AG04449 (cell line): ENCODE measurements at regions not wholly inside any gene's neighbourhood (a gene's known extent, or its start where the extent isn't known, plus 50 kb on each side); places are given as distances from the start of the nearest gene placed in this dataset.

Experiments used
- CTCF ChIA-PET: fragments of 350-600 bp; formaldehyde crosslinking; extraction: SDS; loops from one replicate; lab custom pipeline; 2021; ENCODE audit warnings: antibody characterized with exemption; lab: Yijun Ruan, JAX
- POLR2A ChIA-PET: fragments of 400-600, 350-600 bp; formaldehyde crosslinking; extraction: SDS; loops from one replicate; lab custom pipeline; 2020; ENCODE audit warnings: antibody characterized with exemption, inconsistent platforms; lab: Yijun Ruan, JAX
- DNase-seq: peaks from one replicate; pipeline ENCODE4 v3.0.0-alpha.2; 2010; ENCODE audit warnings: low read depth, low spot score
- H3K4me3 ChIP-seq: 2 replicates; pipeline ENCODE4 v1.5.1; 2011; ENCODE audit warnings: low read depth, mild to moderate bottlenecking, control low read depth, low read length
- TF ChIP-seq, protein P1 (sequence below): IDR thresholded peaks from one replicate; pipeline ENCODE4 v1.5.1; 2011; ENCODE audit warnings: mild to moderate bottlenecking, moderate library complexity, low read length, control low read depth, inconsistent platforms; ENCODE audit not compliant: insufficient read depth; ENCODE audit errors: missing control alignments

GRCh38 chr4:82232891-82233290 is 140.9 kb downstream of the HNRNPD start:
- no peak for DNase-seq
- no peak overlapping the region for H3K4me3 ChIP-seq
- ChIA-PET CTCF (no interaction called here), POLR2A (no interaction called here)
- TF ChIP-seq, protein P1, sequence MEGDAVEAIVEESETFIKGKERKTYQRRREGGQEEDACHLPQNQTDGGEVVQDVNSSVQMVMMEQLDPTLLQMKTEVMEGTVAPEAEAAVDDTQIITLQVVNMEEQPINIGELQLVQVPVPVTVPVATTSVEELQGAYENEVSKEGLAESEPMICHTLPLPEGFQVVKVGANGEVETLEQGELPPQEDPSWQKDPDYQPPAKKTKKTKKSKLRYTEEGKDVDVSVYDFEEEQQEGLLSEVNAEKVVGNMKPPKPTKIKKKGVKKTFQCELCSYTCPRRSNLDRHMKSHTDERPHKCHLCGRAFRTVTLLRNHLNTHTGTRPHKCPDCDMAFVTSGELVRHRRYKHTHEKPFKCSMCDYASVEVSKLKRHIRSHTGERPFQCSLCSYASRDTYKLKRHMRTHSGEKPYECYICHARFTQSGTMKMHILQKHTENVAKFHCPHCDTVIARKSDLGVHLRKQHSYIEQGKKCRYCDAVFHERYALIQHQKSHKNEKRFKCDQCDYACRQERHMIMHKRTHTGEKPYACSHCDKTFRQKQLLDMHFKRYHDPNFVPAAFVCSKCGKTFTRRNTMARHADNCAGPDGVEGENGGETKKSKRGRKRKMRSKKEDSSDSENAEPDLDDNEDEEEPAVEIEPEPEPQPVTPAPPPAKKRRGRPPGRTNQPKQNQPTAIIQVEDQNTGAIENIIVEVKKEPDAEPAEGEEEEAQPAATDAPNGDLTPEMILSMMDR, result no peak

GRCh38 chr4:82231806-82232205 is 142.0 kb downstream of the HNRNPD start:
- no peak for DNase-seq
- TF ChIP-seq, protein P1, result no peak
- ChIA-PET POLR2A (no interaction called here), CTCF (no interaction called here)
- H3K4me3 ChIP-seq, result no peak overlapping the region

- TF ChIP-seq, protein P1, result no peak
- ChIA-PET POLR2A (no interaction called here), CTCF (no interaction called here)
- no peak for DNase-seq
- no peak overlapping the region for H3K4me3 ChIP-seq
Observed at GRCh38 chr4:82230306-82230705, 143.5 kb downstream of the HNRNPD start.

GRCh38 chr4:82225030-82225429 is 148.8 kb downstream of the HNRNPD start:
- ChIA-PET CTCF (no interaction called here), POLR2A (no interaction called here)

DNA sequence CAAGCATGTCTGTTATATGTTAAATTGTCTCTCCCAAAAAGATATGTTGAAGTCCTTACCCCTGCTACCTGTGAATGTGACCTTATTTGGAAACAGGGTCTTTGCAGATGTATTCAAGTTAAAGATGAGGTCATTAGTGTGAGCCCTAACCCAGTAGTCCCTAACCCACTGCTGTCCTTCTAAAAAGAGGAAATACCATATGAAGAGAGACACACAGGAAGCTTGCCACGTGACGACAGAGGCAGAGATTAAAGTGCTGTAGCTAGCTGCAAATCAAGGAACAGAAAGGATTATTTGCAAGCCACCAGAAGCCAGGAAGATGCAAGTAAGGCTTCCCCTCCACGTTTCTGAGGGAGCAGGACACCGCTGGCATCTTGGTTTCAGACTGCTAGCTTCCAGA is 150.1 kb downstream of the HNRNPD start:
- no peak for DNase-seq
- TF ChIP-seq, protein P1, result no peak
- POLR2A ChIA-PET, result no interaction called here

More at GRCh38 chr4:82225030-82225429, 148.8 kb downstream of the HNRNPD start:
- H3K4me3 ChIP-seq, result no peak overlapping the region
- DNase-seq, result no peak
- TF ChIP-seq, protein P1, result no peak

DNA sequence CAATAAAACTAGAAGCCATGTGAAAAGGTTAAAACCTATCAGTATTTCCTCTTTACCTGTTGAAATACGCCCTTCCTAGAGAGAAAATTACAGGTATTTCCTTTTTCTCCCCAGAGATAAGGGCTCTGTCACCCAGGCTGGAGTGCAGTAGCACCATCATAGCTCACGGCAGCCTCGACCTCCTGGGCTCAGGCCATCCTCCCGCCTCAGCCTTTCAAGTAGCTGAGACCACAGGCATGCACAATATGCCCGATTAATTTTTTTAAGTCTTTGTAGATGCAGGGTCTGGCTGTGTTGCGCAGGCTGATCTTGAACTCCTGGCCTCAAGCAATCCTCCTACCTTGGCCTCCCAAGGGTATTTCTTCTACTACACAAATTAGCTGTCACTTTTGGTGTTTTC is 154.4 kb downstream of the HNRNPD start:
- no peak overlapping the region for H3K4me3 ChIP-seq
- TF ChIP-seq, protein P1, result no peak
- DNase-seq, result no peak
- ChIA-PET CTCF (no interaction called here), POLR2A (no interaction called here)

More for the DNA sequence above, 150.1 kb downstream of the HNRNPD start:
- H3K4me3 ChIP-seq, result no peak overlapping the region
- CTCF ChIA-PET, result no interaction called here
